ENCODE measurements at regions not wholly inside any gene's neighbourhood (a gene's known extent, or its start where the extent isn't known, plus 50 kb on each side); places are given as distances from the start of the nearest gene placed in this dataset.

- Histone ChIP-seq H3K27ac (no peak overlapping the region), H3K4me1 (no peaks in the 10 kb centered on the region), H3K4me3 (no peak overlapping the region), H3K9me3 (no peaks in the 10 kb centered on the region), H3K27me3 (no peaks in the 10 kb centered on the region), H3K36me3 (no peaks in the 10 kb centered on the region)
- WGBS, 2 donors (ENCODE audit: low coverage in 1 of 2): 28 to 37% methylated on average over 4 of the region's 4 CpGs
- TF ChIP-seq CTCF (IDR thresholded peaks at IDR 0.05): peak in 3 of 5 experiments; percentile 20 to 26 (median 20)
- no peak for TF ChIP-seq POLR2A (IDR thresholded peaks at IDR 0.05)
- DNase-seq: no peak
- in situ Hi-C loops (cut with MboI; ENCODE audit: low pct_ligation_motif_present in 1 of 4, low pct_unique_long_range_greater_than_20kb in 1 of 4, low sequenced_read_pairs in 3 of 4) (no loop called here), intact Hi-C loops (cut with DNase I; ENCODE audit: low total_unique reads) (no loop called here)
Observed at GRCh38 chr10:52566471-52567246, 205.9 kb downstream of the MBL2 start.

- in situ Hi-C loops (cut with MboI; ENCODE audit: low pct_ligation_motif_present in 1 of 4, low pct_unique_long_range_greater_than_20kb in 1 of 4, low sequenced_read_pairs in 3 of 4) (no loop called here), intact Hi-C loops (cut with DNase I; ENCODE audit: low total_unique reads) (no loop called here)
- 70 to 77% methylated on average over 3 of the region's 3 CpGs for WGBS, 2 donors (ENCODE audit: low coverage in 1 of 2)
- Histone ChIP-seq H3K4me1 (no peaks in the 10 kb centered on the region), H3K36me3 (no peaks in the 10 kb centered on the region), H3K27ac (no peak overlapping the region), H3K4me3 (no peak overlapping the region), H3K9me3 (no peaks in the 10 kb centered on the region), H3K27me3 (no peaks in the 10 kb centered on the region)
- TF ChIP-seq CTCF (IDR thresholded peaks at IDR 0.05) (no peak), POLR2AphosphoS5 (IDR thresholded peaks at IDR 0.05) (no peak), POLR2A (IDR thresholded peaks at IDR 0.05) (no peak), EP300 (IDR thresholded peaks at IDR 0.05; ENCODE audit: low read depth) (no peak)
- DNase-seq: no peak
Observed at GRCh38 chr10:52567247-52567580, 205.4 kb downstream of the MBL2 start.

GRCh38 chr10:52568309-52568708 is 204.3 kb downstream of the MBL2 start:
- Histone ChIP-seq H3K36me3 (no peaks in the 10 kb centered on the region), H3K4me1 (no peaks in the 10 kb centered on the region), H3K4me3 (no peak overlapping the region), H3K27ac (no peak overlapping the region), H3K9me3 (no peaks in the 10 kb centered on the region), H3K27me3 (no peaks in the 10 kb centered on the region)
- in situ Hi-C loops (cut with MboI; ENCODE audit: low pct_ligation_motif_present in 1 of 4, low pct_unique_long_range_greater_than_20kb in 1 of 4, low sequenced_read_pairs in 3 of 4): no loop called here
- no peak for DNase-seq
- 92 to 96% methylated on average over 2 of the region's 2 CpGs for WGBS, 2 donors (ENCODE audit: low coverage in 1 of 2)
- no peak for TF ChIP-seq CTCF (IDR thresholded peaks at IDR 0.05)
- TF ChIP-seq POLR2A (IDR thresholded peaks at IDR 0.05): no peak
- no peak for TF ChIP-seq EP300 (IDR thresholded peaks at IDR 0.05; ENCODE audit: low read depth)
- no peak for TF ChIP-seq POLR2AphosphoS5 (IDR thresholded peaks at IDR 0.05)
- intact Hi-C loops (cut with DNase I; ENCODE audit: low total_unique reads): no loop called here

- H3K27ac ChIP-seq: no peak overlapping the region
- no peaks in the 10 kb centered on the region for H3K4me1 ChIP-seq
- H3K36me3 ChIP-seq: no peaks in the 10 kb centered on the region
- in situ Hi-C loops (cut with MboI; ENCODE audit: low pct_ligation_motif_present in 1 of 4, low pct_unique_long_range_greater_than_20kb in 1 of 4, low sequenced_read_pairs in 3 of 4) (no loop called here), intact Hi-C loops (cut with DNase I; ENCODE audit: low total_unique reads) (no loop called here)
- no peaks in the 10 kb centered on the region for H3K27me3 ChIP-seq
- WGBS, 2 donors (ENCODE audit: low coverage in 1 of 2): 60 to 62% methylated on average over 1 of the region's 1 CpG
- no peak for TF ChIP-seq CTCF (IDR thresholded peaks at IDR 0.05)
- no peak for TF ChIP-seq EP300 (IDR thresholded peaks at IDR 0.05; ENCODE audit: low read depth)
- TF ChIP-seq POLR2A (IDR thresholded peaks at IDR 0.05): no peak
- TF ChIP-seq POLR2AphosphoS5 (IDR thresholded peaks at IDR 0.05): no peak
- no peak for DNase-seq
- H3K4me3 ChIP-seq: no peak overlapping the region
- H3K9me3 ChIP-seq: no peaks in the 10 kb centered on the region
Observed at GRCh38 chr10:52570490-52570889, 202.1 kb downstream of the MBL2 start.

Data from transverse colon (tissue), 4 donors.